Central memory CD4-positive, alpha-beta T cell (primary cell): ENCODE measurements at regions not wholly inside any gene's neighbourhood (a gene's known extent, or its start where the extent isn't known, plus 50 kb on each side); places are given as distances from the start of the nearest gene placed in this dataset.

Experiments used
- DNase-seq: peaks from one replicate; pipeline ENCODE4 v3.0.0; 2022

DNA sequence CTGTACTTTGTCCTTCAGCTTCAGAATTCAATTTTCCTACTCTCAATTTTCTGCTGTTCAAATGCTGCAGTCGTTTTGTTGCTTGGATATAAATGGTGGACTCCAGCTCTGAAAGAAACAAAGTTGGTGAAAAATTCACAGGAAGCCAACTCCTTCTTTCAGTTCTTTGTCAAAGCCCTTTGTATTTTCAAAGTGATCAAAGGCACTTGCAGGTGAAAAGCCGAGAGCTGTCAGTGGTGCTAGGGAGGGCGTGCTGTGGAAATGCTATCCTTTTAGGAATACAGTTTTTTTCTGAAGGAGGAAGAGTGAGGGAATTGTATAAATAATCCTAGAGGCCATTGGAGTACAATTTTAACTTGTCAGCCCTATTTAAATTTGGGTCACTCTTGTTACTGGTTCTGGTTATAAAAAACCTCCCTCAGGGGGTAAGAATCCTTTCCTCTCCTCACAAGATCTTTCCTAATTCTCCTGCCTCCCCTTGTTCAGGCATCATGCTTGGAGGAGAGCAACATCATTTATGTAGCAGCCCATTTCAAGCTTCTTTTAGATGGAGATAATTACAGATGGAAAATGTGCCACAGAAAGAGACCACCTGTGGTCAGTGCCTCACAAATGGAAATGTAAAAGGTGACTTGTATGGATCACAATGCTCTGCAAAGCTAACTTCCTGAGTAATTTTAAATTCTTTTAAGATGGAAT lies 62.5 kb upstream of the GHR start:
- DNase-seq = no peak

DNA sequence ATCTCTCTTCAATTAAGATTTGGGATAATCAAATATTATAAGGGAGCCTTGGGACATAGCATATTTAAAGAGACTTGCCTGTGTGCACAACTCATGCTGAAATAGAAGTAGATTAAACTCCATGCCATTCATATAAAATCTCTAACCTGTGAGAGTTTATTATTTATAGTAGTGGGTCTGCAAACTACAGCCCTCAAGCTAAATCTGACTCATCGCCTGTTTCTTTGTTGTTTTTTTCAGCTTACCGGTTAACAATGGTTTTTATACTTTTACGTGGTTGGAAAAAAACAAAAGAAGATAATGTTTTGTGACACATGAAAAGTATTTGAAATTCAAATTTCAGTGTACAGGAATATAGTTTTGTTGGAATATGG lies 61.9 kb upstream of the GHR start:
- no peak for DNase-seq

DNA sequence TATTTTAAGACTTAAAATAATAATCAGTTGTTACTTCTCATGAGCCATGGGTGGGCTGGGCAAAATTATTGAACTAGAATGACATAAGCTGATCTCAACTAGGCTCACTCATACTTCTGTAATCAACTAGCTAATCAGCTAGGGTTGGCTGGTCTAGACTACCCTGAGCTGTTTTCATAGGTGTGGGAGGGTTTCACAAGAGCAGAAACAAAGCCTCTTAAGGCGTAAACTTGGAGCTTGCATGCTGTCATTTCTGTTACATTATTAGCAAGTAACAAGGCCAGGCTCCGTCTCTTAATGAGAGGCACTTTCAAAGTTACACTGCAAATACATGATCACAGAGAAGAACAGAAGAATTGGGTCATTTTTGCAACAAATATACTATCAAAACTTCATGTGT lies 57.2 kb upstream of the GHR start:
- no peak for DNase-seq
